ENCODE measurements at regions not wholly inside any gene's neighbourhood (a gene's known extent, or its start where the extent isn't known, plus 50 kb on each side); places are given as distances from the start of the nearest gene placed in this dataset.

GRCh38 chr11:119573858-119574257, 150.9 kb upstream of the THY1 start:
- peaks cover 3% of the 10 kb centered on the region for H3K9me3 Mint-ChIP-seq (ENCODE audit: unreplicated experiment)
- no peaks in the 10 kb centered on the region for H3K36me3 ChIP-seq (ENCODE audit: insufficient read depth, low read length)
- no peak overlapping the region for H3K27ac Mint-ChIP-seq (ENCODE audit: unreplicated experiment)

DNA sequence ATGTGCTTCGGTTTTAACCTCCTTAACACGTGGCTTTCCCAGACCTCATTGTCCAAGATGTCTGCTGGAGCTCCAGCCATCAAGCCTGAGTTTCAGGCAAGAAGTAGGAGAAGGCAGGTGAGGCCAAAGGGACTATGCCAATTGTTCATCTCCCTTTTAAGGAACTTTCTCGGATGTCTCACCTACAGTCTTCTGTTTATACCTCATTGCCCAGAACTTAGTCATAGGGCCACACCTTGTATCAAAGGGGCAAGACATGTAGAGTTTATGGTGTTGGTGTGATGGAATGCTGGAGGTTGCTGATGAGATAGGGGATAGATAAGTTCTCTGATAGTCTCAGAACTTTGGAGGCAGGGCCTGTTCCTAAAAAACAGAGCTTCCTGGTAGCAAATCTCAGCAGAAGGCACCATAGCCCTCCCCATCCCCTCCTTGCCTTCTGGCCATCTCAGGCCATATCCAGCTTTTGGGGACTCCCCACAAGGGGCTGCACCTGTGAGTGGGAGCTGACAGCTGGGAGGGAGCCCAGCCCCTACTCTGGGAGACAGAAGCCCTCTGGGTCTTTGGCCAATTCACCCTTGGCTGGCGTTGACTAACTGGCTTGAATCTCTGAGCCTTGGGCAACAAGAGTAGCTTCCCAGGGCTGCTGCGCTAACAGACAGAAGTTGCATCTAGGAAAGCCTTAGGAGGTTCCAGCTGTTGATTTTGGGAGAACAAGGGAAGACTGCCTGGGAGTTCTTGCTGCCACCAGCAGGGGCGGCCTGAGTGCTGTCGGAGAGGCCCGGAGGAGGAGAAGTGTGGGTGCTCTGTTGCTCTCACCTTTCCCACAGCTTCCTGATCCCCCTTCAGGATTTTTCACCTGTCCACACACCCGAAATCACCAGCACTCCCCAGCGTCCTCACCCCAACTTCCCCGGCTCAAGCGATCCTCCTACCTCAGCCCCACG, 149.8 kb upstream of the THY1 start:
- no peaks in the 10 kb centered on the region for H3K36me3 ChIP-seq (ENCODE audit: insufficient read depth, low read length)
- no peaks in the 10 kb centered on the region for H3K79me2 ChIP-seq (ENCODE audit: insufficient read depth, low read length)
- H3K9ac ChIP-seq (ENCODE audit: low read length): no peak overlapping the region
- Mint-ChIP-seq H3K27ac (ENCODE audit: unreplicated experiment) (no peak overlapping the region), H3K27me3 (ENCODE audit: low read depth, unreplicated experiment) (peaks cover 26% of the 10 kb centered on the region), H3K36me3 (ENCODE audit: low read depth, unreplicated experiment) (no peaks in the 10 kb centered on the region), H3K4me1 (ENCODE audit: low read depth, unreplicated experiment) (peaks cover 7% of the 10 kb centered on the region), H3K4me3 (ENCODE audit: unreplicated experiment) (no peak overlapping the region), H3K9me3 (ENCODE audit: unreplicated experiment) (no peaks in the 10 kb centered on the region)
- no peak overlapping the region for H3K4me3 ChIP-seq (ENCODE audit: insufficient read depth, low read depth, low read length)
- FAIRE-seq (no peak), DNase-seq (ENCODE audit: low read depth) (no peak)
- H2AFZ ChIP-seq (ENCODE audit: low read depth, low read length): no peak overlapping the region
- no peak overlapping the region for H3K27ac ChIP-seq (ENCODE audit: low read depth, low read length)
- no peak overlapping the region for H3K4me2 ChIP-seq (ENCODE audit: low read length)
- peaks cover 6% of the 10 kb centered on the region for H3K27me3 ChIP-seq (ENCODE audit: insufficient read depth, low read length)
- no peaks in the 10 kb centered on the region for H4K20me1 ChIP-seq (ENCODE audit: insufficient read depth, low read length)
- H3K9me3 ChIP-seq (ENCODE audit: insufficient read depth, low read depth, low read length): no peaks in the 10 kb centered on the region
- no peak for TF ChIP-seq EZH2 (IDR thresholded peaks at IDR 0.05; ENCODE audit: insufficient read depth, low read length)
- TF ChIP-seq, protein P1, sequence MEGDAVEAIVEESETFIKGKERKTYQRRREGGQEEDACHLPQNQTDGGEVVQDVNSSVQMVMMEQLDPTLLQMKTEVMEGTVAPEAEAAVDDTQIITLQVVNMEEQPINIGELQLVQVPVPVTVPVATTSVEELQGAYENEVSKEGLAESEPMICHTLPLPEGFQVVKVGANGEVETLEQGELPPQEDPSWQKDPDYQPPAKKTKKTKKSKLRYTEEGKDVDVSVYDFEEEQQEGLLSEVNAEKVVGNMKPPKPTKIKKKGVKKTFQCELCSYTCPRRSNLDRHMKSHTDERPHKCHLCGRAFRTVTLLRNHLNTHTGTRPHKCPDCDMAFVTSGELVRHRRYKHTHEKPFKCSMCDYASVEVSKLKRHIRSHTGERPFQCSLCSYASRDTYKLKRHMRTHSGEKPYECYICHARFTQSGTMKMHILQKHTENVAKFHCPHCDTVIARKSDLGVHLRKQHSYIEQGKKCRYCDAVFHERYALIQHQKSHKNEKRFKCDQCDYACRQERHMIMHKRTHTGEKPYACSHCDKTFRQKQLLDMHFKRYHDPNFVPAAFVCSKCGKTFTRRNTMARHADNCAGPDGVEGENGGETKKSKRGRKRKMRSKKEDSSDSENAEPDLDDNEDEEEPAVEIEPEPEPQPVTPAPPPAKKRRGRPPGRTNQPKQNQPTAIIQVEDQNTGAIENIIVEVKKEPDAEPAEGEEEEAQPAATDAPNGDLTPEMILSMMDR (IDR thresholded peaks at IDR 0.05; ENCODE audit: insufficient read depth, low read depth, low read length): no peak
- peaks cover 10% of the 10 kb centered on the region for H3K4me1 ChIP-seq (ENCODE audit: insufficient read depth, low read length)

More at GRCh38 chr11:119573858-119574257, 150.9 kb upstream of the THY1 start:
- DNase-seq (ENCODE audit: low read depth) (no peak), FAIRE-seq (no peak)
- Histone ChIP-seq H3K79me2 (ENCODE audit: insufficient read depth, low read length) (no peaks in the 10 kb centered on the region), H3K4me3 (ENCODE audit: insufficient read depth, low read depth, low read length) (no peak overlapping the region), H3K27ac (ENCODE audit: low read depth, low read length) (no peak overlapping the region), H3K9me3 (ENCODE audit: insufficient read depth, low read depth, low read length) (no peaks in the 10 kb centered on the region), H3K4me2 (ENCODE audit: low read length) (no peak overlapping the region), H4K20me1 (ENCODE audit: insufficient read depth, low read length) (no peaks in the 10 kb centered on the region), H2AFZ (ENCODE audit: low read depth, low read length) (no peak overlapping the region), H3K27me3 (ENCODE audit: insufficient read depth, low read length) (peaks cover 6% of the 10 kb centered on the region), H3K9ac (ENCODE audit: low read length) (no peak overlapping the region), H3K4me1 (ENCODE audit: insufficient read depth, low read length) (no peaks in the 10 kb centered on the region)
- Mint-ChIP-seq H3K4me3 (ENCODE audit: unreplicated experiment) (no peak overlapping the region), H3K27me3 (ENCODE audit: low read depth, unreplicated experiment) (peaks cover 26% of the 10 kb centered on the region), H3K4me1 (ENCODE audit: low read depth, unreplicated experiment) (no peaks in the 10 kb centered on the region), H3K36me3 (ENCODE audit: low read depth, unreplicated experiment) (no peaks in the 10 kb centered on the region)
- TF ChIP-seq, protein P1 (IDR thresholded peaks at IDR 0.05; ENCODE audit: insufficient read depth, low read depth, low read length): no peak
- TF ChIP-seq EZH2 (IDR thresholded peaks at IDR 0.05; ENCODE audit: insufficient read depth, low read length): no peak

- H3K27ac ChIP-seq (ENCODE audit: low read depth, low read length): no peak overlapping the region
- no peaks in the 10 kb centered on the region for H3K36me3 ChIP-seq (ENCODE audit: insufficient read depth, low read length)
- Mint-ChIP-seq H3K9me3 (ENCODE audit: unreplicated experiment) (no peaks in the 10 kb centered on the region), H3K27ac (ENCODE audit: unreplicated experiment) (no peak overlapping the region), H3K4me1 (ENCODE audit: low read depth, unreplicated experiment) (peaks cover 7% of the 10 kb centered on the region), H3K27me3 (ENCODE audit: low read depth, unreplicated experiment) (peaks cover 20% of the 10 kb centered on the region), H3K4me3 (ENCODE audit: unreplicated experiment) (no peak overlapping the region), H3K36me3 (ENCODE audit: low read depth, unreplicated experiment) (no peaks in the 10 kb centered on the region)
- H3K9me3 ChIP-seq (ENCODE audit: insufficient read depth, low read depth, low read length): no peaks in the 10 kb centered on the region
- H3K4me1 ChIP-seq (ENCODE audit: insufficient read depth, low read length): peaks cover 11% of the 10 kb centered on the region
- TF ChIP-seq, protein P1 (IDR thresholded peaks at IDR 0.05; ENCODE audit: insufficient read depth, low read depth, low read length): no peak
- no peak for TF ChIP-seq EZH2 (IDR thresholded peaks at IDR 0.05; ENCODE audit: insufficient read depth, low read length)
- peaks cover 3% of the 10 kb centered on the region for H3K27me3 ChIP-seq (ENCODE audit: insufficient read depth, low read length)
- no peak overlapping the region for H3K9ac ChIP-seq (ENCODE audit: low read length)
- H2AFZ ChIP-seq (ENCODE audit: low read depth, low read length): no peak overlapping the region
- H4K20me1 ChIP-seq (ENCODE audit: insufficient read depth, low read length): no peaks in the 10 kb centered on the region
- FAIRE-seq: no peak
- no peak for DNase-seq (ENCODE audit: low read depth)
- H3K79me2 ChIP-seq (ENCODE audit: insufficient read depth, low read length): no peaks in the 10 kb centered on the region
- H3K4me3 ChIP-seq (ENCODE audit: insufficient read depth, low read depth, low read length): no peak overlapping the region
- H3K4me2 ChIP-seq (ENCODE audit: low read length): no peak overlapping the region
Observed at GRCh38 chr11:119571311-119571710, 148.3 kb upstream of the THY1 start.
